GM21825 (cell line): ENCODE measurements at regions not wholly inside any gene's neighbourhood (a gene's known extent, or its start where the extent isn't known, plus 50 kb on each side); places are given as distances from the start of the nearest gene placed in this dataset.

Source experiments
- ATAC-seq: cut with Tn5 transposase; IDR thresholded peaks from one replicate; pipeline ENCODE4 v1.9.1; 2021; ENCODE audit warnings: mild to moderate bottlenecking, moderate library complexity; ENCODE audit not compliant: unreplicated experiment

DNA sequence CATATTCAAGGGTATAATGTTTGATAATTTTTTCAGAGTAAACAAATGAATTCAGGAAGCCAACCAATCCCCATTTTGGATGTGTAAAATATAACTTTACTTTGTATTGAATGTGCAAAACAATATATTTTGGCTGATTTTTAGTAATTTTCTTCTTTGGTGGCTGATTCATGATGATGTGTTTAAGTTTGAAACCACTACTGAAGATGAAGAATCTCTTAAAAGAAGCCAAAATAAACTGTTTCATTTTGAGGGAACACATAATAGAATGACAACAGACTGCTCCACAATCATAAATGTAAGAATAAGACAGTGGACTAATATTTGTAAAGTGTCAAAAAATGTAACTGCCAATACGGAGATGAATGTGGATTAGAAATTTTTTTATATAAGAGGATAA, 52.5 kb upstream of the TRIM43 start:
- ATAC-seq: no peak

DNA sequence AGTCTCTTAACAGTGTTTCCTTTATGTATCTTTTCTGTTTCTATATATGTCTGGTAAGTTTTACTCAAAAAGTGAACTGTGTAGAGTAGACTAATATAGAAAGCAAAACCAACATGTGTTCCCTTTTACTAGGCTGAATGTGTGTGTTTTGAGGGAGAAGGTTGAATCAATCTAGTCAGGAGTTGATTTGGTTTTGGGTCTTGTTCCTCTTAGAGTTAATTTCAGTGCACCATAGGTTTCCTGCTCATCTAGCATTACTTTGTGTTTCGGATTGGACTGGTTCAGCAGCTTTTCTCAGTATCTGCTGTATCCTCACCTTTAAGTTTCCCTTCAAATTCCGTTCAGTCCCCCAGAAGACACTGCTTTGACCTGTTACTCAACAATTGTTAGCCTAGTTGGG, 52.0 kb upstream of the TRIM43 start:
- peak; percentile 63 for ATAC-seq
